ENCODE measurements at regions not wholly inside any gene's neighbourhood (a gene's known extent, or its start where the extent isn't known, plus 50 kb on each side); places are given as distances from the start of the nearest gene placed in this dataset.

- CTCF ChIA-PET, result no interaction called here
- H3K9me3 Mint-ChIP-seq, result no peaks in the 10 kb centered on the region
- H3K27ac Mint-ChIP-seq, result no peak overlapping the region
- H3K4me3 Mint-ChIP-seq, result no peak overlapping the region
- intact Hi-C loops (cut with micrococcal nuclease), result no loop called here
- ATAC-seq (no peak), DNase-seq (no peak)
- no peaks in the 10 kb centered on the region for H3K27me3 Mint-ChIP-seq
- H3K36me3 Mint-ChIP-seq (ENCODE audit: low read depth), result no peaks in the 10 kb centered on the region
- H3K4me1 Mint-ChIP-seq (ENCODE audit: low read depth), result no peaks in the 10 kb centered on the region
- POLR2A ChIA-PET, result no interaction called here
- no peak for TF ChIP-seq CTCF (IDR thresholded peaks at IDR 0.05)
Measured at GRCh38 chr3:73210759-73211158, 149.3 kb downstream of the EBLN2 start.

GRCh38 chr3:73212683-73213082, 151.2 kb downstream of the EBLN2 start:
- intact Hi-C loops (cut with micrococcal nuclease), result no loop called here
- no peak for ATAC-seq
- no peaks in the 10 kb centered on the region for H3K4me1 Mint-ChIP-seq (ENCODE audit: low read depth)

GRCh38 chr3:73213896-73214295, 152.4 kb downstream of the EBLN2 start:
- intact Hi-C loops (cut with micrococcal nuclease), result no loop called here
- H3K4me1 Mint-ChIP-seq (ENCODE audit: low read depth), result no peaks in the 10 kb centered on the region
- H3K27me3 Mint-ChIP-seq, result no peaks in the 10 kb centered on the region
- H3K9me3 Mint-ChIP-seq, result no peaks in the 10 kb centered on the region
- no peak overlapping the region for H3K27ac Mint-ChIP-seq
- no peaks in the 10 kb centered on the region for H3K36me3 Mint-ChIP-seq (ENCODE audit: low read depth)
- ATAC-seq (no peak), DNase-seq (no peak)
- ChIA-PET POLR2A (no interaction called here), CTCF (no interaction called here)
- no peak overlapping the region for H3K4me3 Mint-ChIP-seq
- TF ChIP-seq CTCF (IDR thresholded peaks at IDR 0.05), result no peak

More at GRCh38 chr3:73212683-73213082, 151.2 kb downstream of the EBLN2 start:
- Mint-ChIP-seq H3K9me3 (no peaks in the 10 kb centered on the region), H3K27ac (no peak overlapping the region), H3K4me3 (no peak overlapping the region), H3K27me3 (no peaks in the 10 kb centered on the region), H3K36me3 (ENCODE audit: low read depth) (no peaks in the 10 kb centered on the region)
- ChIA-PET CTCF (no interaction called here), POLR2A (no interaction called here)
- no peak for TF ChIP-seq CTCF (IDR thresholded peaks at IDR 0.05)
- no peak for DNase-seq

- ATAC-seq (no peak), DNase-seq (no peak)
- Mint-ChIP-seq H3K9me3 (no peaks in the 10 kb centered on the region), H3K27ac (no peak overlapping the region), H3K36me3 (ENCODE audit: low read depth) (no peaks in the 10 kb centered on the region), H3K4me1 (ENCODE audit: low read depth) (no peaks in the 10 kb centered on the region), H3K27me3 (no peaks in the 10 kb centered on the region), H3K4me3 (no peak overlapping the region)
- CTCF ChIA-PET, result no interaction called here
- TF ChIP-seq CTCF (IDR thresholded peaks at IDR 0.05), result no peak
- intact Hi-C loops (cut with micrococcal nuclease), result no loop called here
- POLR2A ChIA-PET, result no interaction called here
Measured at GRCh38 chr3:73214846-73215245, 153.4 kb downstream of the EBLN2 start.

- H3K4me3 Mint-ChIP-seq, result no peak overlapping the region
- H3K4me1 Mint-ChIP-seq (ENCODE audit: low read depth), result no peaks in the 10 kb centered on the region
- no peak for TF ChIP-seq CTCF (IDR thresholded peaks at IDR 0.05)
- H3K9me3 Mint-ChIP-seq, result no peaks in the 10 kb centered on the region
- no peaks in the 10 kb centered on the region for H3K36me3 Mint-ChIP-seq (ENCODE audit: low read depth)
- ATAC-seq, result no peak
- intact Hi-C loops (cut with micrococcal nuclease), result no loop called here
- ChIA-PET CTCF (no interaction called here), POLR2A (no interaction called here)
- DNase-seq, result no peak
- no peak overlapping the region for H3K27ac Mint-ChIP-seq
- no peaks in the 10 kb centered on the region for H3K27me3 Mint-ChIP-seq
Measured at GRCh38 chr3:73215281-73215680, 153.8 kb downstream of the EBLN2 start.

Data from activated CD8-positive, alpha-beta T cell treated with anti-CD3 and anti-CD28 coated beads for 36 hours (primary cell).